PFSK-1 (cell line): ENCODE measurements at regions not wholly inside any gene's neighbourhood (a gene's known extent, or its start where the extent isn't known, plus 50 kb on each side); places are given as distances from the start of the nearest gene placed in this dataset.

Experiments used
- FOXP2 ChIP-seq: optimal IDR thresholded peaks from 2 replicates; pipeline ENCODE3; 2011; ENCODE audit warnings: borderline replicate concordance, control low read depth, inconsistent platforms; ENCODE audit not compliant: insufficient read depth; ENCODE audit errors: extremely low read length, extremely low read depth
- POLR2AphosphoS5 ChIP-seq: IDR thresholded peaks from 2 replicates; pipeline ENCODE4 v1.6.1; 2012; ENCODE audit warnings: low read depth, mild to moderate bottlenecking, control low read depth, low read length, moderate library complexity
- SIN3A ChIP-seq: IDR thresholded peaks from 2 replicates; pipeline ENCODE4 v1.6.1; 2012; ENCODE audit warnings: mild to moderate bottlenecking, low read length, moderate library complexity, borderline replicate concordance; ENCODE audit not compliant: insufficient read depth
- TAF1 ChIP-seq: IDR thresholded peaks from 2 replicates; pipeline ENCODE4 v1.6.1; 2012; ENCODE audit warnings: low read length, control low read depth, borderline replicate concordance; ENCODE audit not compliant: insufficient read depth
- TF ChIP-seq, protein P1 (sequence below), 2 experiments: IDR thresholded peaks; 2 replicates each; pipeline versions ENCODE4 v1.6.1 to v1.8.0; 2011 to 2012; ENCODE audit warnings: low read depth in 2 of 2, low read length in 2 of 2, control low read depth in 1 of 2, inconsistent platforms in 1 of 2, mild to moderate bottlenecking in 1 of 2, moderate library complexity in 1 of 2; ENCODE audit not compliant: insufficient read depth in 1 of 2

DNA sequence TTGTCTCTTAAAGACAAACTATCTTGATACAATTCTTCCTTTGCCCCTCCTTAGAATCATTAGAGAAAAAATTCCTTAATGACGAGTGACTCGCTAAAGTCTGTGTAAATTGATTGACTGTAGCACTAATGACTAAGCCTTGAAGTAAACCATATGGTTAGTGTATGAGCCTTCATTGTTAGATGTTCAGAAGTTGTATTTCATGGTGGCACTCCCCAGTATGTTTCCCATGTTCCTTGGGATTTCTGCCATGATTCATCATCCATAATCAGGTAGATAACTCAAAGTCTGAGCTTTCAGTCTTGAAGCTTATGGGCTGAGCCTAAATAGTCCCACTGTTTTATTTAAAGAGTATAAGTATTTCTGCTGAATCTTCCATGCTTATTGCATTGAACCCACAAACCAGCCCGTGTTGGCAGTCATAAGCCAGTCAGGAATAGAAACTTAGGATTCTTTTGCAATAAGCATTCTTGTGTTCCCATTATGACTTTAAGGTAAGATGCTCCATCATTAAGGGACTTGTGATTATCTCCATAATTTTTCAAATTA lies 371.2 kb upstream of the RARB start:
- TF ChIP-seq FOXP2, result no peak
- TF ChIP-seq TAF1, result no peak
- TF ChIP-seq SIN3A, result no peak

DNA sequence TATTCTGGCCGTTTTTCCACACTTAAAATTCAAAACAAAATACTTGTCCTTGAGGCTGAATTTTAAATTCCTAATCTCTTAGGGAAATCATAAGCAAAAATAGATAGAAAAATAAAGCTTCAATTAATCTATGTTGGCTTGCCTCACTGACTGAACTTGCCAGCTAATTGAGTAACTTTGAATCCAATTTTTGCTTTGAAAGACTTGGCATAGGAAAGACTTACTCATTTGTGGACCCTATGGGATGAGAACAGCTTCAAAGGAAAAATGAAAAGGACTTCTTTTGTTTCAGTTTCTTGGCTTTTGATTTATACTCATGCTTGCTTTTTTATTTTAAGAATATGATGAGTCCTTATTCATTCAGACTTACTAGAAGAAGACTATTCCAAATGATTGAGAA lies 370.7 kb upstream of the RARB start:
- no peak for TF ChIP-seq FOXP2
- TF ChIP-seq TAF1, result no peak
- no peak for TF ChIP-seq SIN3A
- no peak for TF ChIP-seq POLR2AphosphoS5
- TF ChIP-seq, protein P1, sequence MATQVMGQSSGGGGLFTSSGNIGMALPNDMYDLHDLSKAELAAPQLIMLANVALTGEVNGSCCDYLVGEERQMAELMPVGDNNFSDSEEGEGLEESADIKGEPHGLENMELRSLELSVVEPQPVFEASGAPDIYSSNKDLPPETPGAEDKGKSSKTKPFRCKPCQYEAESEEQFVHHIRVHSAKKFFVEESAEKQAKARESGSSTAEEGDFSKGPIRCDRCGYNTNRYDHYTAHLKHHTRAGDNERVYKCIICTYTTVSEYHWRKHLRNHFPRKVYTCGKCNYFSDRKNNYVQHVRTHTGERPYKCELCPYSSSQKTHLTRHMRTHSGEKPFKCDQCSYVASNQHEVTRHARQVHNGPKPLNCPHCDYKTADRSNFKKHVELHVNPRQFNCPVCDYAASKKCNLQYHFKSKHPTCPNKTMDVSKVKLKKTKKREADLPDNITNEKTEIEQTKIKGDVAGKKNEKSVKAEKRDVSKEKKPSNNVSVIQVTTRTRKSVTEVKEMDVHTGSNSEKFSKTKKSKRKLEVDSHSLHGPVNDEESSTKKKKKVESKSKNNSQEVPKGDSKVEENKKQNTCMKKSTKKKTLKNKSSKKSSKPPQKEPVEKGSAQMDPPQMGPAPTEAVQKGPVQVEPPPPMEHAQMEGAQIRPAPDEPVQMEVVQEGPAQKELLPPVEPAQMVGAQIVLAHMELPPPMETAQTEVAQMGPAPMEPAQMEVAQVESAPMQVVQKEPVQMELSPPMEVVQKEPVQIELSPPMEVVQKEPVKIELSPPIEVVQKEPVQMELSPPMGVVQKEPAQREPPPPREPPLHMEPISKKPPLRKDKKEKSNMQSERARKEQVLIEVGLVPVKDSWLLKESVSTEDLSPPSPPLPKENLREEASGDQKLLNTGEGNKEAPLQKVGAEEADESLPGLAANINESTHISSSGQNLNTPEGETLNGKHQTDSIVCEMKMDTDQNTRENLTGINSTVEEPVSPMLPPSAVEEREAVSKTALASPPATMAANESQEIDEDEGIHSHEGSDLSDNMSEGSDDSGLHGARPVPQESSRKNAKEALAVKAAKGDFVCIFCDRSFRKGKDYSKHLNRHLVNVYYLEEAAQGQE (IDR thresholded peaks at IDR 0.05; ENCODE audit: insufficient read depth in 1 of 2, low read depth in 2 of 2, low read length in 2 of 2), result no peak

DNA sequence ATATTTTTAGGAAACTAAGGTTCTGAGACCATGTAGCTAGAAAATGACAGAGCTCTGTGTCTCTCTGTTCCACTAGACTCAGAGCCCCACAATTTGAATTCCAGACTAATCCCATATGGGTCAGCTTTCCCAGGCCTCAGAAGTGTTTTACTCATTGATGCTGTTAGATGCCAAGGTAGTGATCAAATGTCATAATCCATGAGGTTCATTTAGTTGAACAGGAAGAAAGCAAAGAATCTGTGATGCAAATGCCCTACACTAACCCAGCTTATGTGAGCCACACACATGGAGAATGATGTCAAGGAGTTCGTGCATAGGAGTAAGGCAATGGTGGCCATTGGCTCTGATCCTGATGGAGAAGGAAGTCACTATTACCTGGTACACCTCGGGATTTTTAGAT lies 363.4 kb upstream of the RARB start:
- TF ChIP-seq FOXP2 (no peak), TAF1 (no peak), POLR2AphosphoS5 (no peak), SIN3A (no peak)
- TF ChIP-seq, protein P1 (IDR thresholded peaks at IDR 0.05; ENCODE audit: insufficient read depth in 1 of 2, low read depth in 2 of 2, low read length in 2 of 2), result no peak

DNA sequence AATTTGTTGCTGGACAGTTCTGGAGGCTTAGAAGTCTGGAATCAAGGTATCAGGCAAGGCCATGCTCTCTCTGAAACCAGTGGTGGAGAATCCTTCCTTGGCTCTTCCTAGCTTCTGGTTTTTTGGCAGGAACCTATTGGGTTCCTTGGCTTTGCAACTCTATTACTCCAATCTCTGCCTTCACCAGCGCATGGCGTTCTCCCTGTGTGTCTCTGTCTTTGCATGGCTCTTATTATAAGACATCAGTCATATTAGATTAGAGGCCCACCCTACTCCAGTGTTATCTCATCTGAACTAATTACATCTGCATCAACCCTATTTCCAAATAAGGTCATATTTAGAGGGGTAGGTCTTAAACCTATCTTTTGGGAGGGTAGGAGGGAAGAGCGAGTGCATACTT lies 358.1 kb upstream of the RARB start:
- TF ChIP-seq SIN3A (no peak), FOXP2 (no peak), TAF1 (no peak), POLR2AphosphoS5 (no peak)
- TF ChIP-seq, protein P1 (IDR thresholded peaks at IDR 0.05; ENCODE audit: insufficient read depth in 1 of 2, low read depth in 2 of 2, low read length in 2 of 2), result no peak

DNA sequence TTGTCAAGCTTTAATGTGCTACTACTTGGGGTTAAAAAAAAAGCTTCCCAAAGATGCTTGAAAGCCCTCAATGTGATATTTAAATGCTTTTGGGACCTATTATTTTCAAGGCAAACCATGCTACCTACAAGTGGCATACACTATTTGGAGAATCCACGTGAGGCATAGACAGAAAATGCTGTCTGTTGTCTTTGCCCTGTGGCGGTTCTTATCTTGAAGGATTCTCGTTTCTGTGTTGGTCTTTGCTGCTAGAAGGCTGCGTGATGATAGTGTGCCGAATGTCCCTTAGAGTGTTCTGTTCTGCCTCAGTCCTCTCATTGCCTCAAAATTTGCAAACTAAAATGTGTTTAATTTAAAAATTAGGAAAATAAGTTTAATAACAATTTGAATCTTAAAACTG lies 356.2 kb upstream of the RARB start:
- TF ChIP-seq TAF1 (no peak), POLR2AphosphoS5 (no peak)

DNA sequence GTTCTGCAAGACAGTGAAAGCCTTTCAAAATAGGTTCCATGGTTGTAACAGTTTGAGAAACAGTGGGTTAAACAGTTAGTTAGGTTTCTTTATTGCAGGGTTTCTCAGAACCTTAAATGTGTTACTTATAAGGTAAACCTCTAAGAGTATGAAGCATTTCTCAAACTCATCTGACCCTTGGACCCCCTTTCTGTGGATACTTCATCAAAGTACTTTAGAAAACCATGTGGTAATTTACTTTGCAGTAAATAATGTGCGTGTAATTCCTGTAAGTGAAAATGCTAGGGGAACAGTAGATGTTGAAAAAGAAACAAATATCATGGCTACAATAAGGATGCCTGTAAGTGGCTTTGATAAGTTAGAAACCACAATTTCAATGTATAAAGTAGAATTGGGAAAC lies 354.6 kb upstream of the RARB start:
- TF ChIP-seq, protein P1 (IDR thresholded peaks at IDR 0.05; ENCODE audit: insufficient read depth in 1 of 2, low read depth in 2 of 2, low read length in 2 of 2), result no peak
- TF ChIP-seq SIN3A, result no peak
- no peak for TF ChIP-seq TAF1
- no peak for TF ChIP-seq FOXP2
- no peak for TF ChIP-seq POLR2AphosphoS5
